OCI-LY3 (cell line): ENCODE measurements at regions not wholly inside any gene's neighbourhood (a gene's known extent, or its start where the extent isn't known, plus 50 kb on each side); places are given as distances from the start of the nearest gene placed in this dataset.
"Not testable (repeated sequence)": the region's sequence is repeated elsewhere in the genome, so short reads cannot be mapped to it uniquely, and the experiment has no call there.

Source experiments
- EZH2phosphoT487 ChIP-seq: fragments of 200-600 bp; shearing (Covaris generic); IDR thresholded peaks from 2 replicates; pipeline ENCODE4 v1.6.1; 2018; ENCODE audit warnings: antibody characterized with exemption, mixed run types, low read depth
- TF ChIP-seq, protein P1 (sequence below): fragments of 200-600, 300-600 bp; sonication (generic); IDR thresholded peaks from 2 replicates; pipeline ENCODE4 v1.5.1; 2014; ENCODE audit warnings: antibody characterized with exemption, low read length, low read depth

DNA sequence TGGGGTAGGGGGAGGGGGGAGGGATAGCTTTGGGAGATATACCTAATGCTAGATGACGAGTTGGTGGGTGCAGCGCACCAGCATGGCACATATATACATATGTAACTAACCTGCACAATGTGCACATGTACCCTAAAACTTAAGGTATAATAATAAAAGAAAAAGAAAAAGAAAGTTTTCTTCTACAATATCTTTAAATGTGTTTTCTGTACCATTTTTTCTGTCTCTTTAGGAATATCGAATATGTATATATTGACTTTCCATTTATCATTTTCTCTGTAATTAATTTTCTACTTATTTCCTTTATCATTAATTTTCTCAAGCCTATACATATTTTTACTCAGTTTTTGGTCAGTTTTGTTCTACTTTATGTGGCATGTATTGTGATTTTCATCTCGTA lies 203.5 kb downstream of the SHOX2 start:
- TF ChIP-seq, protein P1, sequence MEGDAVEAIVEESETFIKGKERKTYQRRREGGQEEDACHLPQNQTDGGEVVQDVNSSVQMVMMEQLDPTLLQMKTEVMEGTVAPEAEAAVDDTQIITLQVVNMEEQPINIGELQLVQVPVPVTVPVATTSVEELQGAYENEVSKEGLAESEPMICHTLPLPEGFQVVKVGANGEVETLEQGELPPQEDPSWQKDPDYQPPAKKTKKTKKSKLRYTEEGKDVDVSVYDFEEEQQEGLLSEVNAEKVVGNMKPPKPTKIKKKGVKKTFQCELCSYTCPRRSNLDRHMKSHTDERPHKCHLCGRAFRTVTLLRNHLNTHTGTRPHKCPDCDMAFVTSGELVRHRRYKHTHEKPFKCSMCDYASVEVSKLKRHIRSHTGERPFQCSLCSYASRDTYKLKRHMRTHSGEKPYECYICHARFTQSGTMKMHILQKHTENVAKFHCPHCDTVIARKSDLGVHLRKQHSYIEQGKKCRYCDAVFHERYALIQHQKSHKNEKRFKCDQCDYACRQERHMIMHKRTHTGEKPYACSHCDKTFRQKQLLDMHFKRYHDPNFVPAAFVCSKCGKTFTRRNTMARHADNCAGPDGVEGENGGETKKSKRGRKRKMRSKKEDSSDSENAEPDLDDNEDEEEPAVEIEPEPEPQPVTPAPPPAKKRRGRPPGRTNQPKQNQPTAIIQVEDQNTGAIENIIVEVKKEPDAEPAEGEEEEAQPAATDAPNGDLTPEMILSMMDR, result not testable (repeated sequence)
- not testable (repeated sequence) for TF ChIP-seq EZH2phosphoT487
